Activated CD4-positive, alpha-beta memory T cell treated with anti-CD3 and anti-CD28 coated beads, Interleukin-2, amount 10 ng/mL, durations not matched to agents 7 days and 5 days (primary cell): ENCODE measurements at regions not wholly inside any gene's neighbourhood (a gene's known extent, or its start where the extent isn't known, plus 50 kb on each side); places are given as distances from the start of the nearest gene placed in this dataset.

Source experiments
- CTCF ChIA-PET: fragments of 350-600 bp; sonication (Branson Sonifier 250); formaldehyde crosslinking; loops from one replicate; lab custom pipeline; 2021; ENCODE audit warnings: antibody characterized with exemption, inconsistent platforms; lab: Charles Lee
- POLR2A ChIA-PET: fragments of 350-600 bp; sonication (Branson Sonifier 250); formaldehyde crosslinking; loops from one replicate; lab custom pipeline; 2021; ENCODE audit warnings: antibody characterized with exemption; lab: Charles Lee
- DNase-seq: peaks from one replicate; pipeline ENCODE4 v3.0.0-alpha.2; 2020
- H3K27ac Mint-ChIP-seq: one replicate; pipeline ENCODE4 v1.8.0; 2021; ENCODE audit warnings: mild to moderate bottlenecking, mixed read lengths
- H3K27me3 Mint-ChIP-seq: one replicate; pipeline ENCODE4 v1.8.0; 2021; ENCODE audit warnings: mixed read lengths
- H3K36me3 Mint-ChIP-seq: one replicate; pipeline ENCODE4 v1.8.0; 2021; ENCODE audit warnings: low read depth, mixed read lengths
- H3K4me1 Mint-ChIP-seq: one replicate; pipeline ENCODE4 v1.8.0; 2021; ENCODE audit warnings: mixed read lengths
- H3K4me3 Mint-ChIP-seq: one replicate; pipeline ENCODE4 v1.8.0; 2021; ENCODE audit warnings: mild to moderate bottlenecking, mixed read lengths
- H3K9me3 Mint-ChIP-seq: one replicate; pipeline ENCODE4 v1.8.0; 2021; ENCODE audit warnings: mixed read lengths

DNA sequence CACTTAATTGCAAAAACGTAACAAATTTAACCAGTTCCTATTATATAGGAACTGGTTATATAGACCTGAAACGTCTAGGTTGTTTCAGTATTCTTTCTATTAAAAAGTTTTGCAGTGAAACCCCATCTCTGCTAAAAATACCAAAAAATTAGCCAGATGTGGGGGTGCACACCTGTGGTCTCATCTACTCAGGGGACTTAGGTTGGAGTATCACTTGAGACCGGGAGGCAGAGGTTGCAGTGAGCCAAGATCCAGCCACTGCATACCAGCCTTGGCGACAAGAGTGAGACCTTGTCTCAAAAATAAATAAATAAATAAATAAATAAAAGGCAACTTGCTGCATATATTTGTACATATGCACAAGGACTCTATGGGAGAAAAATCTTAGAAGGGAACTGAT, 387.0 kb downstream of the TUSC7 start:
- Mint-ChIP-seq H3K9me3 (no peaks in the 10 kb centered on the region), H3K27me3 (no peaks in the 10 kb centered on the region), H3K4me1 (no peaks in the 10 kb centered on the region), H3K4me3 (no peak overlapping the region), H3K36me3 (no peaks in the 10 kb centered on the region), H3K27ac (no peak overlapping the region)
- CTCF ChIA-PET = no interaction called here
- no peak for DNase-seq
- POLR2A ChIA-PET = no interaction called here

DNA sequence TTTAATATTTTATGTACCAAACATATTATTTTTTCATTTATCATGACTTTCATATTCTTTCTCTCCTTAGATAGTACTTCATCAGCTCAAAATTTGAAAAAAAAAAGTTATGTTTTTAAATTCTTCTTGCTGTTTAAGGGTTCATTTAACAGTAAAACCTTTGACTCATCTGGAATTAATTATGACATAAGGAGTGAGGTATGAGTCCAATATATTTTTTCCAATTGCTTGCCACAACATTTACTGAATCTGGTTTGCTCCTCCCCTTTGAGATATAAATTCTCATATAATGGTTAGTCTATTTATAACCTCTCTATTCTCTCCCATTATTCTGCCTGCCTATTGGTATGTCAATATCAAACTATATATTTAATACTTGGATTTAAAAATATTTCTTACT, 387.8 kb downstream of the TUSC7 start:
- ChIA-PET CTCF (no interaction called here), POLR2A (no interaction called here)
- Mint-ChIP-seq H3K36me3 (no peaks in the 10 kb centered on the region), H3K4me1 (no peaks in the 10 kb centered on the region), H3K27me3 (no peaks in the 10 kb centered on the region), H3K4me3 (no peak overlapping the region), H3K27ac (no peak overlapping the region), H3K9me3 (no peaks in the 10 kb centered on the region)
- no peak for DNase-seq

- H3K4me3 Mint-ChIP-seq = no peak overlapping the region
- ChIA-PET CTCF (no interaction called here), POLR2A (no interaction called here)
- peaks cover 5% of the 10 kb centered on the region for H3K9me3 Mint-ChIP-seq
- no peaks in the 10 kb centered on the region for H3K36me3 Mint-ChIP-seq
- no peaks in the 10 kb centered on the region for H3K27me3 Mint-ChIP-seq
- no peak for DNase-seq
- no peaks in the 10 kb centered on the region for H3K4me1 Mint-ChIP-seq
- no peak overlapping the region for H3K27ac Mint-ChIP-seq
Measured at GRCh38 chr3:117101697-117102096, 392.1 kb downstream of the TUSC7 start.

- Mint-ChIP-seq H3K4me1 (no peaks in the 10 kb centered on the region), H3K9me3 (peaks cover 5% of the 10 kb centered on the region), H3K4me3 (no peak overlapping the region), H3K36me3 (no peaks in the 10 kb centered on the region), H3K27ac (no peak overlapping the region), H3K27me3 (no peaks in the 10 kb centered on the region)
- no peak for DNase-seq
- ChIA-PET POLR2A (no interaction called here), CTCF (no interaction called here)
Measured at GRCh38 chr3:117102426-117102825, 392.8 kb downstream of the TUSC7 start.

DNA sequence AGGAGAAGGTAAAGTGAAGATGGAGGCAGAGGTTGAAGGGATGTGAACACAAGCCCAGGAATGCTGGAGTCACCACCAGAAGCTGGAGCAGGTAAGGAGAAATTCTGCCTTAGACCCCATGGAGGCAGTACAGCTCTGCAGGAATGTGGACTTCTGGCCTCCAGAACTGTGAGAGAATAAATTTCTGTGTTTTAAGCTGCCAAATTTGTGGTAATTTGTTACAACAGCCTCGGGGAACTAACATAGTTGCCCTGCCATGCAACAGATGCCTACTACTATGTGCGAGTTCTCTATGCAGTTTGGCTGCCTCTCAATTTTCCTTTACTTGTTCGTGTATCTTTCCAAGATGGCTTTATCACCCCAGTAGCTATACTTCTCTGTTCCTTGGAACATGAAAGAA, 394.1 kb downstream of the TUSC7 start:
- Mint-ChIP-seq H3K27ac (no peak overlapping the region), H3K4me3 (no peak overlapping the region), H3K4me1 (no peaks in the 10 kb centered on the region), H3K9me3 (peaks cover 5% of the 10 kb centered on the region), H3K36me3 (no peaks in the 10 kb centered on the region), H3K27me3 (no peaks in the 10 kb centered on the region)
- ChIA-PET CTCF (no interaction called here), POLR2A (no interaction called here)
- no peak for DNase-seq

DNA sequence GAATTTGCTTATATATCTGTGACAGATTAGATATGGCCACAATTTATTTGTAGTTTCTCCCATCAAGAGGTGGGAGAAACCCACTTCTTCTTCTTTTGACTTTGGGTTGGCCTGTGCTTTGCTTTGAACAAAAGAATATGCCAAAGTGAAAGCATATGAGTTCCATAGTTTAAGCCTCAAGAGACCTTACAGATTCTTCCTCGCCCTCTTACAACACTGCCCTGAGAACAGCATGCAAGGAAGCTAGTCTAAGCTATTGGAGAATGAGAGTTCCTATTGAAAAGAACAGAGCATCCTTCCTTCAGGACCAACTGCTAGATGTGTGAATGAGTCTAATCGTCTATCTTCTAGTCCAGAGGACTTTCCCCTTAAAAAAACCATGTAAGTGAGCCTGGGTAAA, 394.8 kb downstream of the TUSC7 start:
- Mint-ChIP-seq H3K27me3 (no peaks in the 10 kb centered on the region), H3K27ac (no peak overlapping the region), H3K4me1 (no peaks in the 10 kb centered on the region), H3K9me3 (peaks cover 5% of the 10 kb centered on the region), H3K4me3 (no peak overlapping the region), H3K36me3 (no peaks in the 10 kb centered on the region)
- CTCF ChIA-PET = no interaction called here
- no peak for DNase-seq
- POLR2A ChIA-PET = no interaction called here

- DNase-seq = no peak
- CTCF ChIA-PET = no interaction called here
- Mint-ChIP-seq H3K4me3 (no peak overlapping the region), H3K27ac (no peak overlapping the region), H3K36me3 (no peaks in the 10 kb centered on the region), H3K27me3 (no peaks in the 10 kb centered on the region), H3K9me3 (peaks cover 5% of the 10 kb centered on the region), H3K4me1 (no peaks in the 10 kb centered on the region)
- POLR2A ChIA-PET = no interaction called here
Measured at GRCh38 chr3:117104792-117105191, 395.2 kb downstream of the TUSC7 start.

DNA sequence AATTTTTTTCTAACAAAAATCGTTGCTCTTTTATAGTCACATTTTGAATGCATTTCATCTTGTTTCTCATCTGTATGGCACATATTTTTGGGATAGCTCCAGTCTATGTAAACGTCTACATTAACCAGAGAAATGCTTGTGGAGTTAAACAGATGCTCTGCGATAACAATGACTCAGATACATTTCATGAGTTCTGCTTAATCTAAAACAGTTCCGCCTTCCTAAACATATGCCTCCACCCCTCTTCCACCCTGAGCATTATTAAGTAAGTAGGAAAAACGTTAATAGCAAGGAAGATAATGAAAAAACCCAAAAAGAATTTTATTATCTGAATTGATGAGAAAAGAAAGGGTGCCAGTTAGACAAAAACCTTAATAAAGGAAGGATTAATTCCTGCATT, 396.1 kb downstream of the TUSC7 start:
- Mint-ChIP-seq H3K9me3 (peaks cover 5% of the 10 kb centered on the region), H3K36me3 (no peaks in the 10 kb centered on the region), H3K4me3 (no peak overlapping the region), H3K27me3 (no peaks in the 10 kb centered on the region), H3K27ac (no peak overlapping the region), H3K4me1 (no peaks in the 10 kb centered on the region)
- DNase-seq = no peak
- ChIA-PET CTCF (no interaction called here), POLR2A (no interaction called here)

DNA sequence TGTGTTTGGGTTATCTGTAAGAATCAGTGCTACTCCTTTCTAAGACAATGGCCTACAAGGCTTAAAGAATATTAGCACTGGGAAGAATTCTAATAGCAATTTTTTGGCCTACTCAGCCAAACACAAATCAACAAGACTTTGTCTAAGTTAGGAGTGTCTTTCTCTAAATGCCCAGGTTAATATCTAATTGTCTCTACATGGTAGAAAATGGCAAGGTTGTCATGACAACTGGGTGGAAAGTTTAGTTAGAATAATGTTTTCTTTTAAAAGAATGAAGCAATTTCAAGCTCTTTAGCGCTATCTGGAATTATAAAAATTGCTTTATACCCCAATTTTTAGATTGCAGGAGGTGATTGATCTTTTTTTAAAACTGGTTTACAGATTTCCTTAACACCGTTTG, 396.8 kb downstream of the TUSC7 start:
- Mint-ChIP-seq H3K4me1 (no peaks in the 10 kb centered on the region), H3K27ac (no peak overlapping the region), H3K9me3 (peaks cover 5% of the 10 kb centered on the region), H3K4me3 (no peak overlapping the region), H3K36me3 (no peaks in the 10 kb centered on the region), H3K27me3 (no peaks in the 10 kb centered on the region)
- ChIA-PET CTCF (no interaction called here), POLR2A (no interaction called here)
- no peak for DNase-seq

DNA sequence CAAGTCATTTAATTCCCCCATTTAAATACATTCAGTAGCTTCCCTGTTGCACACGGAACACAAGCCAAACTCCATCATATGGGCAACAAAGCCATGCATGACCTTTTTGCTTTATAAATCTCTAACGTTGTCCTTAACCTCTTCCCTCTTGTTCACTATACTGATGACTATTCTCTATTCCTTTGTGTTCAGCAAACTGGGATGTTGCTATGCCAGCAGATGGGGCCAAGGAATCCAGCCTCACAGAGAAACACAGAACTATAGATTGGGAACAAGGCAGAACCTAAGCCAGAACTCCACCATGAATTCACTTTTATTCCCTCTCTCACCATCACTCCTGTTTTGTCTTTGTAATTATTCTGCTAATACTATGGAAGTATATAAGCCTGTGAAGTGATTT, 398.4 kb downstream of the TUSC7 start:
- Mint-ChIP-seq H3K27ac (no peak overlapping the region), H3K36me3 (no peaks in the 10 kb centered on the region), H3K27me3 (no peaks in the 10 kb centered on the region), H3K4me3 (no peak overlapping the region), H3K9me3 (peaks cover 2% of the 10 kb centered on the region), H3K4me1 (no peaks in the 10 kb centered on the region)
- CTCF ChIA-PET = no interaction called here
- DNase-seq = no peak
- POLR2A ChIA-PET = no interaction called here

- Mint-ChIP-seq H3K27me3 (no peaks in the 10 kb centered on the region), H3K4me3 (no peak overlapping the region), H3K27ac (no peak overlapping the region), H3K4me1 (no peaks in the 10 kb centered on the region), H3K9me3 (no peaks in the 10 kb centered on the region), H3K36me3 (no peaks in the 10 kb centered on the region)
- ChIA-PET POLR2A (no interaction called here), CTCF (no interaction called here)
- DNase-seq = no peak
Measured at GRCh38 chr3:117109178-117109577, 399.6 kb downstream of the TUSC7 start.

GRCh38 chr3:117114517-117115265, 405.1 kb downstream of the TUSC7 start:
- POLR2A ChIA-PET = no interaction called here
- no peak overlapping the region for H3K27ac Mint-ChIP-seq
- H3K4me1 Mint-ChIP-seq = no peaks in the 10 kb centered on the region
- no peak overlapping the region for H3K4me3 Mint-ChIP-seq
- H3K36me3 Mint-ChIP-seq = no peaks in the 10 kb centered on the region
- no peaks in the 10 kb centered on the region for H3K9me3 Mint-ChIP-seq
- H3K27me3 Mint-ChIP-seq = no peaks in the 10 kb centered on the region
- CTCF ChIA-PET = no interaction called here
- no peak for DNase-seq

DNA sequence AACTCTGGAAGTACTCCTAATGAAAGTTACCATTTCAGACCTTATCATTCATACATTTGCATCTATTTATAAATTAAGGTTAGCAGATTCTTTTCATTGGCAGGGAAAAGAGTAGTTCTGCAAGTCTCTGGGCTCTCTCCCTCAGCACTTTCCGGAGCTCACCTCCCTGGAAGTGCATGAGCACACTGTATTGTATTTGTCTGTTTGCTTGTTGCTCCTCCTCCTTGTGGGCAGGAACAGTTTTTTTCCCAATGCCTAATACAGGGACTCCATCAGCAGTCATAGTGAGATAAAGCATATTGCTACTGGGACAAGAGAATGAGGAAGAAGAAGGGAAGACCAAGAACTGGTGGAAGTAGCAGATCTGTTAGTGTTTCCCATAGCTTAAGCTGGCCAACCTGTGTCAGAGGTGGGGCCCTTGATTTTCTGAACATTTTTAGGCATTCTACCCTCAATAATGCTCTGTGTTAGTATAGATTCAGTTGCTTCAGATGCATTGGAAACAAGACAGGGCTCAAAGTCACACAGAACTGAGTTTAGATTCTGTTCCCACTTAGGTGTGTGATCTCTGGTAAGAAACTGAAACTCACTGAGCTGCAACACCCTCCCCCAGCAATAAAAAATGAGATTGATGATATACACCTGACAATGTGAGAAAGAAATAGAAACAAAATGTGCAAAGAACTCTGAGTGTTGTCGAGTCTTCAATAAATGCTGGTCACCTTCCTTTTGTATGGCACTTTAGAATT, 407.8 kb downstream of the TUSC7 start:
- H3K4me1 Mint-ChIP-seq = no peaks in the 10 kb centered on the region
- POLR2A ChIA-PET = no interaction called here
- H3K4me3 Mint-ChIP-seq = no peak overlapping the region
- no peak overlapping the region for H3K27ac Mint-ChIP-seq
- DNase-seq = no peak
- no peaks in the 10 kb centered on the region for H3K27me3 Mint-ChIP-seq
- CTCF ChIA-PET = no interaction called here
- no peaks in the 10 kb centered on the region for H3K9me3 Mint-ChIP-seq
- H3K36me3 Mint-ChIP-seq = no peaks in the 10 kb centered on the region

GRCh38 chr3:117118604-117119003, 409.0 kb downstream of the TUSC7 start:
- DNase-seq = no peak
- H3K27me3 Mint-ChIP-seq = no peaks in the 10 kb centered on the region
- no peak overlapping the region for H3K27ac Mint-ChIP-seq
- no peak overlapping the region for H3K4me3 Mint-ChIP-seq
- ChIA-PET CTCF (no interaction called here), POLR2A (no interaction called here)
- no peaks in the 10 kb centered on the region for H3K4me1 Mint-ChIP-seq
- peaks cover under 1% of the 10 kb centered on the region for H3K9me3 Mint-ChIP-seq
- H3K36me3 Mint-ChIP-seq = no peaks in the 10 kb centered on the region
